ENCODE measurements at regions not wholly inside any gene's neighbourhood (a gene's known extent, or its start where the extent isn't known, plus 50 kb on each side); places are given as distances from the start of the nearest gene placed in this dataset.
A peak's percentile ranks its signal among the peaks of the same experiment; 100 is the strongest.

DNA sequence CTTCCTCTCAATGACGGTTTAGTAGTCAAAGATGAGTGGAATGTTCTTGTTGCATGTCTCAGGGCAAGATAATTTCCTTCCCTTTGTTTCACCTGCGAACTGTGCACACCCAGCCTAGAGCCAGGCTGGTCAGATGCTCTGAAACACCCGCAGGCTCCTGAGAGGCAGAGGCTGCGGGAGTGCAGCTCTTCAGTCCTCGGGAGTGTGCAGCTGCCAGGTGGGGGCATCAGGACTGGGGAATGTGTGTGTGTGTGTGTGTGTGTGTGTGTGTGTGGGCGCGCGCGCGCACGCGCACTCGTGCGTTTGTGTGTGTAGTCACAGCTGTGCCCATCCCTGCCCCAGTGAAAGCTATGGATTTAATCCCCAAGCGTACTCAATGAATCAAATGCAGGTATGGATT lies 136.2 kb upstream of the NTM start:
- no peak for DNase-seq (ENCODE audit: low read depth)

DNA sequence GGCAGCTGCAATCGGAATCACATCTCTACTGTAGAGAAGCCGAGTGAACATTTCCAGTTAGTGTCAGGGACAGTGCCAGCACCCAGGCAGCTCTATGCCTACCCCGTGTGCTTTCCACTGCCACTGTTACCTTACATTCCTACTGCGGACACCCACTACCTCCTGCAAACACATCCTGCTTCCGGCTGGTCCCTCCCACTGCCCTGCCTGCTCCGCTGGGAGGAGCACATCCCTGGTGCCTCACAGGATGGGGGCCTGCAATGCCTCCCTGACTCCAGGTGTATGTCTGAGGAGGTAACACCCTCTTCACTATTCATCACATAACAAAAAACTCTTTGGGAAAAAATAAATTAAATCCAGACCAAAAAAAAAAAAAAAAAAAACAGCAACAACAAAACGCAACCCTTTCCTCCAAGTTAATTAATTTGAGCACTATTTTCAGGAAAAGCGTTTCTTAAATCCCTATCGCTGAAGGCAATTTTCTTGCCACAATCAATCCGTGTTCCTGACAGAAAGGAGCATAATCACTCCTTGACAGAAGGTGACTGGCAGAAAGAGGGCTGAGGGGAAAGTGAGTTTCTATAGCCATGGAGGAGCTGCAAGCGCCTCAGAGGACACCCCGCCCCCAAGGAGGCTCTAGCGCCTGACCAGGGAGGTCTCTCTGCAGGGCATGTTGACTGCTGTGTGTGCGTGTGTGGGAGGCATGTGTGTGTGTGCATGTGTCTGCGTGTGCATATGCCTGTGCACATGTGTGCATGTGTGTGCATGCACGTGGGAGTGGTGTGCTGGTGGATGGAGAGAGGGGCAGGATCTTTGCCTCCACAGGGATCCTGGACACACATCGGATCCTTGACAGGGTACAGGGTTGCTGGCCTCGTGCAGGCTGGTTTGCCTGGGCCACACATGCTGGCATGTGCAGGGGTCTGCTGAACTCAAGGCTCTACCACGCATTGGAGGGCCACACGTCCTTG lies 134.8 kb upstream of the NTM start:
- DNase-seq (ENCODE audit: low read depth): no peak

DNA sequence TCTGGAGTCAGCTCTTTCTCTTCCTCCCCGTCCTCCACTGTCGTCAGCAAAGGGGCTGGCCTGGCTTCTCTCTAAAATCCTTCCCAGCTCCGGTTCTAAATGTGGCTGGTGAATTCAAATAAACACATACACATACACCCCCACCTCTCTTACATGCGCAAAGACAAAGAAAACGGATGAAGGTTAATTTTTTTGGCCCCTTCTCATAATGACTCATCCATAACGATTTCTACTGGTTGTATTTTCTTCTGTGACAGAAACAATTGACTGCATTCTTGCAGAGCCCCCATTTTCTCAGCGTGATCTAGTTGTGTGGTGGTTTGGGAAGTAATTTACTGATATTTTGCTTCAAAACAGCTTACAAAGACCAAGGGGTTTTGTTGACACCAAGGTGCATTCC lies 130.0 kb upstream of the NTM start:
- DNase-seq (ENCODE audit: low read depth): no peak

DNA sequence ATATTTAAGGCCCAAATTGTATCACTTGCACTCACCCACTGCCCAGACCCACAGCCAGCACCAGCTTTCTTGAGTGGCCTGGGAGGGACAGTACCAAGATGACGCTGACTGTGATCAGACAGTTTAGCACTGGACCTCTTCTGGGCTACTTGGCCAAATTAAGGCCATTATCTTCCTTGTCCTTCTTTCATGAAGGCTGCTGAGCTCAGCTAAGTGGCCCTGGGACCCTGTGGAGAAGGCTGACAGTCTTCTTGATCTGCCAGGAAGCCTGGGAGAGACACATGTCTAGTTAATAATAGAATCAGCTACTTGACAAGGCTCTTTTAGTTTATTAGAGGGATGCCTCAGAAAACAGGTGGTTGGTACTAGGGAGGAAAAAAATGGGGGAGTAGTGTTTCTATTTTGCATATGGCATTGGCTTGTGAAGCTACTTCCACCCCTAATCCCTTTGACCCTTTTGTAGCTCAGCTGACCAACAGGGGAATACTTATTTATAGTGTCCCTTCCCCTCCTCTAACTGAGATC lies 127.9 kb upstream of the NTM start:
- DNase-seq (ENCODE audit: low read depth): no peak

DNA sequence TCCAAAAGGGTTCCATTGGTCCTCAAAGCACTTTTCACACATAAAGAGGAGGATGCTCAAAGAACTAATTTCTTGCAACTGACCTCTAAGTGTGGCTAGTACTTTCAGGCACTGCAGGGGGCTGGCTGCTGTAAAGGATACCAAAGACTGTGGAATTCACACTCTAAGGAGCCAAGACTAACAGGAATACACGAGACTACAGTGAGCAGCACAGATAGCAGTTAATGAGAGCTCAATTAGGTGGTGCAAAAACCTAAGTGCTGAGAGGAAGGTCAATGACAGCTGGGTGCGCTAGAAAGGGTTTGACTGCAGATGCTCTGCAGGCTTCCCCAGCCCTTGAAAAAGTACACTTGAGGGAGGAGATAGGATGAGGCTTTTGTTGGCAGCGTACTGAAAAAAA lies 124.3 kb upstream of the NTM start:
- no peak for DNase-seq (ENCODE audit: low read depth)

DNA sequence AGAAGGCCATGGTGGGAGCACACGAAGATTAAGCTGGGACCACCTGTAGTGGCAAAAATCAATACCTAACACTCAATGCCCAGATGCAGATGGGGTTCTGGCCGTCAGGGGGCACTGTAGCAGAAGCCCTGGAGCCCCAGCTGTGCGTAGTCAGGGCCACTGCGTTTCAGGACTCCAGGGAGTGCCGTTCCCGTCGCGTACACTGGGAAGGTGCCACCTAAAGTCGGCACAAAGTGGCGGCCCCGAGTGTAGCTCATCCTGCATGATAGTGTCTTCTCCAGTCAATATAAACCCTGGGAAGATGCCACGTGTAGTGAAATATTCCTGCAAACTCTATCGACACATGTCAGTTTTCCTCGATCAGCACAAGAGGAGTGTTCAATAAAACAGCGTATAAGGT lies 123.8 kb upstream of the NTM start:
- no peak for DNase-seq (ENCODE audit: low read depth)

DNA sequence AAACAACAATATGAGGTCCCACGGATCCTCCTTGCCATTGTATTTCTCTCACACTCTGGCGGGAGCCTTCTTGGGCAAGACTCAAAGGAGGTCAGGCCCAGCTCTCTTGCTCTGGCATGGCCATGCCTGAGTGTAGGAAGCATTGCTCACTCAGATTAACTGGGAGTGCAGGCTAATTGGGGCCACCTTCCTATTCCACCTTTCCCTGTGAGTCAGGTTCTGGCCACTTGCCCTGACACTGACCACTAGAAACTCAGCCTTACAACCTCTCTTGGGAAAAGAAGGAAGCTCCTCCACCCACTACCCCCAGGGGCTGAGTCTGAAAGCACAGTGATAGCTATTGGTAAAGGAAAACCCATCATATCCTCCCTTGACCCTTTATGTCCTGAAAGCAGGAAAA lies 121.8 kb upstream of the NTM start:
- DNase-seq (ENCODE audit: low read depth): no peak

DNA sequence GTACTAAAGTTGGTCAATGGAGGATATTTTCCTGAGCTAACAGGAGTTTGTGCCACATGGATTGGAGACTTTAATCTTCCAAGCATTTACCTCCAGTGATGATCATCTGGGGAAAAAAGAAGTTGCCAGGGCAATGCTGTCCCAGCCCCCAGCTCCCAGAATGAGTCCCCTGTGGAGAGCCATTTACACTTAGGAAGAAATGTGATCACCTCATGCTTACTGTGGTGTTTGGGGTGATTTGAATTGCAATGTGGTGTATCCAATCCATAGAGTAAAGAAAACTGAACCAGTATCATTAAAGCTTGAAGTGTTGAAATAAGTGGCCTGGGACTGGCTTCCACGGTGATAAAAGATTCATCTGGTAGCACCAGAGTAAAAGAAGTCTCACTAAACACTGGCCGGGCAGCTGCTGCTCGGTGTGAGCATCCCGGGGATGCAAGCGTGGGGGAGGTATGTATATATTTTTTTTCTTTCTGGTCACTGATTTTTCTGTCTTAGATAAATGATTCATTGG lies 117.2 kb upstream of the NTM start:
- DNase-seq (ENCODE audit: low read depth): no peak

DNA sequence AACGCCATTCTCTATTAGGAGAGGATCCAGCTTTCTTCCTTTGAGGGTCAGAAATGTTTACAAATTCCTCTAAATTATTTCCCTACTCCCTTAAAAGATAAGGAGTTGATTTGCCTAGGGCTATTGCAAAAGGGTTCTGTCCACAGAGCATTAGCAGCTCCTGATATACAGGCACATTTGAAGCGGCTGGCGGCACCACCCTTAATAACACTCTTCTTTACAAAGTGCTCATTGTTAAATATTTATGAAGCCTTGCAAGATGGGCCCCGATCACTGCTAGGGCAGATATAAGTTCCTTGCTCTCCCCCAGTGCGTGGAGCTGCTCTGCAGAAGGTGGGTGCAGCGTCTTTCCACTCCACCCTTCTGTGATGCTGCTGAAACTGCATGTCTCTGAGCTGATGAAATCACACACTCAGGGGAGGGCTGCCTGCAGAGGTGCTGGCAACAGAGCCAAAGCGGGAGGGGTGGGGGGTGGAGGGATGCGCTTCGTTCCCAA lies 116.7 kb upstream of the NTM start:
- DNase-seq (ENCODE audit: low read depth): no peak

DNA sequence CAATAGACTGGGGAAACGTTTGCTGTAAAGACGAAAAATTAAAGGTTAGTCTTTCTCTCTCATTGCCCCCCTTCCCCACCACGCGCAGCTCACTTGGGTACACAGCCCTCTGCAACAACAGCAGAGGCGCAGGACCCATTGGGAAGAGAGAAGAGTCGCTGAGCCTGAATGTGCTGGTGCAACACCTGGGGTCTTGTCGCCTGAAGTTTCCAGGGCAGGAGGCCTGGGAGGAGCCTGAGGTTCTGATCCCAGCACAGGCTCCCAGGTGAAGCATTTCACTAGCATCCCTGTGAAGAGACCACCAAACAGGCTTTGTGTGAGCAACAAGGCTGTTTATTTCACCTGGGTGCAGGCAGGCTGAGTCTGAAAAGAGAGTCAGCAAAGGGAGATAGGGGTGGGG lies 116.2 kb upstream of the NTM start:
- no peak for DNase-seq (ENCODE audit: low read depth)

DNA sequence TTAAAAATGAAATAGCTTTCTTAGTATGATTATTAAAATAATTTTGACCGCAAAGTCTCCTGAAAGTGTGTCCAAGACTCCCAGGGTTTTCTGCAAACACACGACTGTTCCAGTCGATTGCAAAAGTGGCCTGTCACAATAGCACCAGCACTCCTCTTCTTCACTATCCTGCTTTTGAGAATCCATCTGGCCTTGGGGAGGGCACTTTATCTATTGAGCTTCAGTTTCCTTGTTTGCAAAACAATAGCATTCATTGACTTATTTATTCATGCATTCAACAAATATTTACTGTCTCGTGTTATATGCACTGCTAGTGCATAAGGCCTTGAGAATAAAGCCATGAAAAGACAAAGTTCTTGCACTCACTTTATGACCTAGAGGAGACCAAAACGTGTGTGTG lies 96.2 kb upstream of the NTM start:
- DNase-seq (ENCODE audit: low read depth): no peak

DNA sequence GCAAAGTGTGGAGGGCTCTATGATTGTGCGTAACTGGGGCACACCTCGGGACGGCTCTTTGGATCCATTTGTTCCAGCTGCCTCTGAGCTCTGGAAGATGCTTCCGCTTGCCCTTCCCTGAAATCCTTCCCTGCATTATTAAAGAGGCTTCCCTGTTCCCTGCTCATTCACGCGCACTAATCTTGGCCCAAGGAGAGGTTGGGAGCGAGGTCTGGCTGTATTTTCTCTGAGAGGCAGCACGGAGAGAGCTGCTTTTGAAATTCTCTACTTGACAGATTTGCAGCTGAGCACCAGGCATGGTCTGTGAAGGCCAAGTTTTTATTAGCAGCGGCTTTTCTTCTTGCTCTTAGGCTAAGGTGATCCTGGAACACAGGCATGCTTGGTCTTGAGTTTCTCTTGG lies 94.8 kb upstream of the NTM start:
- no peak for DNase-seq (ENCODE audit: low read depth)

DNA sequence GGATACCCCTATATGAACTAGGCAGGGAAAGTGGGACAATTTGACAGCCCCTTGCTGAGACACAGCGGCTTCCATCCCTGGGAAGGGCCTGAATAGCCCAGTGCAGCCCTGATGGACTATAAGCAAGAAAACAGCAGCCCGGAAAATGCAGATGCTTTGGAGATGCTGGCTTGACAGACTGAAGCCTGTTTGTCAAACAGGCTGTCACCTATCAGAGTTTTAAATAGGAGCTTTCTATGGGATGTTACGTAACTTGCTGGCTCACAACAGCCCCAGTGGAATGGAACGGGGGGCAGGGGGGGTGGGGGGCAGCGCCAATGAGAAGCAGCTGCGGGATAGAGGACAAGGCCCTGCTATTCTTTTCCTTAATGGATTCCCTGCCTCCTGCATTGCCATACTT lies 91.9 kb upstream of the NTM start:
- no peak for DNase-seq (ENCODE audit: low read depth)

DNA sequence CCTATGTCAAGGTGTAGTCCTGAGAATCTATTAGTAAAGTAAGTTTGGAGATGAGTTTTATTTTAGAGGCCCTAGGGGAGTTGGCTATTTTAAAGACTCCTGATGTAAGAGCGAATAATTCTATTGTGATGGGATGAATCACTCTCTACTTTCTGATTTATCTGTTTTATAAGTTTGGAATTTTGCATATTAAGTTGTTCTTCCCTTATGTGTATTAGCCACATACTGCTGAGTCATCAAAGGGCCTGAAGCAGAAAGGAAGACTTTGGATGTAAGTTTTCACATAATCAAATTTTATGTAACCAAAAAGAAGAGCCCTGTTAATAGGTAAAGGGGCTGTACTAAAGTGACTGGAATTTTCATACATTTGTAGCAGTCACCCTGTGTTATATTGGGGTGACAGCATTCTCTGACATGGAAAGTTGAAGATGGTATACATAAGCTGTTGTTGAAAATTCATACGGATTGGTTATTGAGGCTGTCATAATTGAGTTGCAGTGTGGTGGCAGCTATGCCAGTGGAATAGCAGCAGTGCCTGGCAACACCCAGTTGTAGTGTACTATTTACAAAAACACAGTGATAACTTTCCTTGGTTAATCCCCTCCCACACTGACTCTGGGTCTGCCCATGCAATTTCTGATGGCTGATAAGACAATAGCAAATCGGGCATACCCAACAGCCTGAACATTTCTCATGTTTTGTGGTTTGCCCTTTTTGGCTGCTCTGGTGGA lies 90.6 kb upstream of the NTM start:
- no peak for DNase-seq (ENCODE audit: low read depth)

DNA sequence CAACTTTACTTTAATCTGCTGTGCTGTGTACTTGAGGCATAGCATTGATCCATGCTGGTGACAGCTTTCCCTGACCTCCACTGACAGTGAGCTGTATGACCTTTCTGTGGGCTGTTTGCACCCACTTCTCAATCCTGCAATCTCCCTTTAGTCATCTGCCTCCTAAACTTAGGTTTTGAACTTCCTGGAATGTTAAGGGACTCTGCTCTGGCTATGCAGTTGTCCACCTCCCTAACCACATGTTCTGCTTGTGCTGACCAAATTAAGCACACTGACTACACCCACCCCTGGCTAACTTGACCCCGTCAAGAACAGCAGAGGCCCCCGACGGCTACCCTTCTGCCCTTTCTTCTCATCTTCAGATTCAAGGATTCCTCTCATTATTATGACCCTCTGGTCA lies 89.1 kb upstream of the NTM start:
- DNase-seq (ENCODE audit: low read depth): no peak

DNA sequence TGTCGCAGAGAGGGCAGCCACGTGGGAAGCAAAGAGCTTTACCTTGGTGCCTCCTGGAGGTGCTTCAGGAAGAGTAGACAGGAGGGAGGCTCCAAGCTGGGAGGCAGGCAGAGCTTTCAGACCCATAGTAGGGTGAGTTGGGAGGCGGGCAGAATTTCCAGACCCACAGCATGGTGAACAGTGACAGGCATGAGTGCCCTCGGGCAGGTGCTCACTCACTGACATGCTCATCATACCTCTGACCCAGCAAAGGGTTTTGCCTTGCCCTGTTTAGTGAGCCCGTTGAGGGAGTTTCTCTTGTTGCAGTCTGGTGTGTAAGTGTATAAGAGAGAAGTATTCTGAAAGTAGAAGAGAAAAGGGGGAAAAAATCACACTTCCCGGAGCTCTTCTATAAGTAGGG lies 86.4 kb upstream of the NTM start:
- no peak for DNase-seq (ENCODE audit: low read depth)

DNA sequence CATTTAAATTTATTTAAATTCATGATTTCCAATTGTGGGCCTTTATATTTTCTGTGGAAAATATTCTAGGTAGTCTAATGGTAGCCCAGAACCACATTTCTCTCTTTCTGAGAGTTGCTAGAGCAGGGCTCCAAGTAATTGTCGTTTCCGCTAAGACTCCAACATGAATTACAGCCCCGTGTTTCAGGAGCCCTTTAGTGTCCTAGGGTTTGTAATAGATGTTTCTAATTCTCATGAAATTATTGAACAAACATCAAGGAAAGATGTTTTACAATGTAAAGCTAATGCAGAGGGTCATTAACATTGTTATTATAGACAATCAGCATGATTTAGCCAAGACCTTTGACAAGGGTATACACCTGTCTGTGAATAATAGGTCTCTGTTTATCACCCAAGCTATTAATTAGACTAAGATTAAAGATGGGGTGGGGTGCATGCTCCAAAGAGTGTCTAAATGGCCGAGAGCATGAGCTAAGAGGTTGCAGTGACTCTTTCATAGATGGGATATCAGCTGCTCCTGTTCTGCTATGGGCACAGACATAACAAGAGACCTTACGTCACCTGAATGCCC lies 81.8 kb upstream of the NTM start:
- no peak for DNase-seq (ENCODE audit: low read depth)

DNA sequence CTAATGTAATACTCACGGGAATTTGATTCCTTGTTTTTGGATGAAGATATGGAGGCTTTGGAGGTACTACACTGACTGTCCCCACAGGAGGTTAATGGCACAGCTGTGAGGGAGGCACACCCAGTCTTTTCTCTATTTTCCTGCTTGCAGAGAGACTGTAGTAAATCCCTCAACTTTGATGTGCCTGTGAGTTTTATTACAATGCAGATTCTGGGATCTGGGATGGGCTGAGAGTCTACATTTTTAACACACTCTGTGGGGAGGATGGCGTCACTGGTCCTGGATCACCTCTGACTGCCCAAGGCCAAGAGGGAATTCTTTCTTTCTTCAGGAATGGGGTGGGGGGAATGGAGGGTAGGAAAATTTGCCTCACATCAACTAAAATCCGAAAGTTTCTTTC lies 80.2 kb upstream of the NTM start:
- no peak for DNase-seq (ENCODE audit: low read depth)

DNA sequence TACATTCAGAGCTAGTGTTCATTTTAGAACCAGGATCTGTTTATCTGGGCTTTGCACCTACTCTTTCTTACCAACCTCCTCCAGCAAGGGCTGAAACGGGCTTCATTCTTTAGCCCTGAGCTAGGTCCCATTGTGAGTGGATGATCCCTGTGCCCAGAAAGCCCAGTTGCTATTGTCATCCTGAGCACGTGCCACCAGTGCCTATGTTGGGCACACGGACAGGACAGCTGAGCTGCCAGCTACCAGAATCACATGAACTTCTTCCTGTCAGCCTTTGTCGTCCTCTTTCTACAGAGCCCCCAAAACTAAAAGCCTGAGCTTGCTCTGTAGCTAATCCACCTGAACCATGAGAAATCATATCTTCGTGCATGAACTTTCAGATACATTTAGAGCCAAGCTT lies 74.4 kb upstream of the NTM start:
- no peak for DNase-seq (ENCODE audit: low read depth)

DNA sequence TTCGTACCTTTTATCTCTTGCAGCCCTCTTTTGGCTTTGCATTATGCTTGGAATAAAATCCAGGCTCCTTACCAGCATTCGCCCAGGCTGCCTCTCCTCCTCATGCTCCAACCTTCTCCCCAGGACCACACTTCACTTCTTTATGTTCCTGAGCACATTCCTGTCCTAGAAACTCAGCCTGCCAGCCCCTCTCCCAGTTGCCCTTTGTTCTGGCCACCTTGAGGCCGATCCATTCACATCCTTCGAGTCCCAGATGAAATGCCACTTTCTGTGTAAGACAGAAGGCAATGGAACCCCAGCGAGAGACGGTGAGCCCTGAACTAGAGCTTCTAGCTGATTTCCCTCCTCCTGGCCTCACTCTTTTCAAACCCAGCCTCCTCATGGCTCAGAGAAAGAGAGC lies 73.0 kb upstream of the NTM start:
- DNase-seq (ENCODE audit: low read depth): no peak

DNA sequence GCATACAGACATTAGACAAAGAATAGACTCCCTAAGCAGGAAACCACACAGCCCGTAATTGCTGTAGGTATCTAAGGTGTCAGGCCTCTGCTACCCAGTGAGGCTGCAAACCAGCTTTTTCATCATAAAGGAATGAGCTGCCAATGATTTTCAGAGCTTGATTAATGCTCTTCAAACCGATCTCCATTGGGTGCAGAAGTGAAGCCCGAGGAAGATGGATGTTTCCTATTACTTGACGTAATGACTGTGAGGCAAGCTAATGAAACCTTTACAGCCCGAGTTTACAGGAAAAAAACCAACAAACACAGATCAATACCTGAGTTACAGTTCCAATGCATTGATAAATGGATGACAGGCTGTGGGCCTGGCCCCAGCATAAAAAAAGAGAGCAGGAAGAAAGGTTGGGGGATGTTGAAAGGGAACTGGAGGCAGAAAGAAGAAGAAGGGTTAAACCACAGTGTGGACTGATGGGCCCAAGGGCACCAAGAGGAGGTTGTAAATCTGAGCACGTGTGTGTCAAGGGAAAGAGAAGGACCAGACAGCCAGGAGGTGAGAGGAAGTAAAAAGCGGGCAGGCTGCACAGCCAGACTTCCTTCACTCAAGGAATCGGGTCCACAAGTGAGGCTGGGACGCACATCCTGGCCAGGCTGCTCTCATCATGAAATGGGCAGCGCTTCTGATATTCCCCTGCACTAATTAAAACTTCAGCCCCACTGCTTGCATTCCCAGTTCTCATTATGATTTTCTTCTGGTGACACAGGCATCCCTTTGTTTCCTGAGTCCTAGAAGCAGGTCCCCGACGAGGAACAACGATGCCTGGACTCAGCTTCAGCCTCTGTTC lies 70.6 kb upstream of the NTM start:
- DNase-seq (ENCODE audit: low read depth): no peak

DNA sequence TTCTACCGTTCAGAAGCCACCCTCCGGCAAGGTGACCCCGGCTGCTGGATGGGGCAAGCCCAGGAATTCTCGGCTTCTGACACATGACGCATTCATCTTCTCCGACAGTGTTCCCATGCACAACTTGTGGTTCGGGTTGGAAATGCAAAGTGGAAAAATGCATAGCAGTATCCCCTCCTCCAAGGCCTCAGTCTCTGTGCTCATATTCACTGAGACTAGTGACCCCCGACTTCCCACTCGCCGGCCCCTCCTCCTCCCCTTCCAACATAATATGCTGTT lies 70.0 kb upstream of the NTM start:
- DNase-seq (ENCODE audit: low read depth): peak; percentile 8

Data from iris pigment epithelial cell (primary cell).